ENCODE measurements at regions not wholly inside any gene's neighbourhood (a gene's known extent, or its start where the extent isn't known, plus 50 kb on each side); places are given as distances from the start of the nearest gene placed in this dataset.
"Not testable (repeated sequence)": the region's sequence is repeated elsewhere in the genome, so short reads cannot be mapped to it uniquely, and the experiment has no call there.

- intact Hi-C loops (cut with micrococcal nuclease), result no loop called here
These were observed 173.5 kb downstream of the LMBRD1 start for GRCh38 chr6:69623357-69623756.

- intact Hi-C loops (cut with micrococcal nuclease), result no loop called here
These were observed 173.9 kb downstream of the LMBRD1 start for GRCh38 chr6:69622924-69623323.

DNA sequence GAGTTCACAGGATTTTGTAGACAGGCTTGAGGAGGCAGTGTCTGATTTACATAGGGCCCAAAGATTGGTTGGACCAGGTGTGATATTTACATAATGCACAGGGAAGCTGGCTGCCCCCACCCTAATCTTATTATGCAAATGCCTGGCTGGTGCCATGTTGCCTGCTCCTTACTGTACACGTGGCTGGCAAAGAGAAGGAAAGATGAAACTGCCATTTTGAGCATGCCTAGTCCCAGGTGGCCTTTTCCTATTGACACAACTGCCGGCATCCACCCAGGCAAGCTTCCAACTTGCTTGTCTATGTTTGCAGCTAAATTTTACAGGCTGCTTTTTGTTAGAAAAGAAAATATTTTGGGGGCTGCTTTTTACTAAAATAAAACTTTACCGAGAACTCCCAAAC is 174.6 kb downstream of the LMBRD1 start:
- intact Hi-C loops (cut with micrococcal nuclease), result no loop called here

- intact Hi-C loops (cut with micrococcal nuclease), result no loop called here
These were observed 179.6 kb downstream of the LMBRD1 start for GRCh38 chr6:69617163-69617562.

- intact Hi-C loops (cut with micrococcal nuclease), result no loop called here
These were observed 186.9 kb downstream of the LMBRD1 start for GRCh38 chr6:69609836-69610472.

GRCh38 chr6:69601132-69601531 is 195.7 kb downstream of the LMBRD1 start:
- intact Hi-C loops (cut with micrococcal nuclease), result no loop called here

GRCh38 chr6:69594405-69594804 is 202.4 kb downstream of the LMBRD1 start:
- intact Hi-C loops (cut with micrococcal nuclease), result no loop called here

DNA sequence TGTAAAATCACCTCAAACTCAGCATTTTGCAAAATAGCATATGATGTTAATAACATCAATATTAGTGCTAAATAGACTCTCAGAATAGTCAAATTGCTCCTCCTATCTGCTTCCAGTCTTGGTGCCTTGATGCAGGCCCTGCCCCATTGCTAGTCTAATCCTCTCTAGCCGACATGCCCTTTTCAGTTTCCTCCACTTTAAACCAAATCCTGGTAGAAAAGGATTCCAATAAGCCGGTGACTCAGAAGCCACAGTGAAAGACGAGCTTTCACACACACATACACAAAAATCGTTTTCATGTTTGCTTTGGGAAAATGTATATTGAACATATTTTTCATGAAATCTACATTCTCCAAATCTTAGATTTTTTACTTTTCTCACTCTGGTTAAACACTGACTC is 203.1 kb downstream of the LMBRD1 start:
- intact Hi-C loops (cut with micrococcal nuclease), result no loop called here

- intact Hi-C loops (cut with micrococcal nuclease), result no loop called here
These were observed 207.2 kb downstream of the LMBRD1 start for GRCh38 chr6:69589626-69590025.

DNA sequence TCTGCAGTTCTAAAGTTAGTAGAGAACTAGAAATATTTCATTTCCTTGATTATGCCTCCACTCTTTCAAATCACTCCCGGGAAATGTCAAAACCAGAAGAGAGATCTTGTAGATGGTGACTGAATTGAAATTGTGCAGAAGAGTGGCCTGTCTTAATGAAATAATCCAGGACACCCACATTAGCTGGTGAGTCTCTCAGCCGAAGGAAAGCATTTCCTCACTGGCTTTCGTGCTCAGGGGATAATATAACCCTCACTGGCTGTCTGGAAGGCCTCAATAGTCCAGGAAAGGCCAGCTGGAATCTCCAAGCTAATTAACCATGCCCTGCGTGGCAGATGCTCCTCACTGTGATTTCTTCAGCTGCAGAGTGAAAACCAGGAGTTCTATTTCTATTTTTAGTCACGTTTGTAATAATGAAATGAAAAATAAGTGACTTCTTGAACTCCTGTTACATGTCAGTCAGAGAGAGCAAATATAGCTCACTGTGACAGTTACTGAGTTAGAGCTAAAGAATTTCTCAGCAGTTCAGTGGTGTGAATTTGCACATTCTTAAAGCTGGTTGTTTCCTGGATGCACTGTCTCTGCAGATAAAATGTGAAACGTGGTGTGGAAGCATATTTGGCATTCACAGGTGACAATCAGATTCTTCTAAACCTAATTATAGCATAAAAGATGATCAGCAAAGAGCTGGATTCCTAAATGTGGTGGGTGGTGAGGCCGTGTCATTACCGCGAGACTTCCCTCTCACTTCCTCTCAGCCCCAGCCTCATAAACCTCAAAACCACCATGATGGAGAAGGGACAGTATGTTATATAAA is 211.7 kb downstream of the LMBRD1 start:
- intact Hi-C loops (cut with micrococcal nuclease), result loop anchor here (1.0 kb wide), 1 partner anchor 47 kb away; no protein-coding TSS in a partner anchor

DNA sequence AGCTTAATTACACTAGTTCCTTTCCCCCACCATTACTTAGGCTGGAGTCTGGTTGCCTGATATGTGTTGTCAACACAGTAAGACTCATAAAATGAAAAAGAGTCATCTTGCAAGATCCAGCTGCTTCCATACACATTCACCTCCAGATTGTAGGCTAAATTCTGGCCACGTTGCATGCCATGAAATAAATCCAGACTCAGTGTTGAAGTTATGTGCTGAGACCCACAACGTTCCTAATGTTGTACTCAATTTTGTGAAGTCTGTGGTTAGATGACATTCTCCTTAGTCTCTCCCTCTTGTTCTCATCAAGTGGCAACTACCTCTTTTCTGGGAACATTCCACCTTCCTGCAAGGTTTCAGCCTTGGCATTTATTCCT is 212.3 kb downstream of the LMBRD1 start:
- intact Hi-C loops (cut with micrococcal nuclease), result no loop called here

- intact Hi-C loops (cut with micrococcal nuclease), result no loop called here
These were observed 215.2 kb downstream of the LMBRD1 start for GRCh38 chr6:69581581-69581980.

DNA sequence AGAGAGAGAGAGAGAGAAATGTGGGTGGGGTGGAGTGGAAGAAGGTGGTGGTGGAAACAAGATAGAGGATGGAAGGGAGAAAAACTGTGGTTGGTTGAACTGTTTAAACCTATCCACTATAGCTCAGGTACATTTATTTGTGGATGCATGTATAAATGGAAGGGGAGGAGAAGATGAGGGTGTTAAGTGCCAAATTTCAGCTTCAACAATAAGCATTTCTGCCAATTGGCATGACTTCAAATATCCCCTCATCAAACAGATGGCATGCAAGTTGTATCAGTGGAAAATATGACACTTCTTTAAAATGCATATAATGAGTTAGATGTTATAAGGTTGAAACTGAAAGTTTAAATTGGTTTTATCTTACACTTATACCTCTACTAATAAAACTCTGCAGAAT is 216.1 kb downstream of the LMBRD1 start:
- intact Hi-C loops (cut with micrococcal nuclease), result no loop called here

- intact Hi-C loops (cut with micrococcal nuclease), result no loop called here
These were observed 218.4 kb downstream of the LMBRD1 start for GRCh38 chr6:69578361-69578890.

DNA sequence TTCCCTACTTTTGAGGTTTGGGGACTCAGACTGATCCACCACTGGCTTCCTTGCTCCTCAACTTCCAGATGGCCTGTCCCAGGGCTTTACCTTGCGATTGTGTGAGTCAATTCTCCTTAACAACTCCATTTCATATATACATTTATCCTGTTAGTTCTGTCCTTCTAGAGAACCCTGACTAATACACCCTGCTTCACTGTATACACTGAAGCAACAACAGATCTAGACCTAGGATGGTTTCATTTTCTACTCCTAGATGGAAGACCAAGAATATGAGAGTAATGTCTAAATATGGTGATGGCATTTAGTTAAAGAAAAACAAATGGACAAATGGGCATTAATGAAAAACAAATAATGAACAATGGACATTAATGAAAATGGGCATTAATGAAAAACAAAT is 225.6 kb downstream of the LMBRD1 start:
- intact Hi-C loops (cut with micrococcal nuclease), result no loop called here

- intact Hi-C loops (cut with micrococcal nuclease), result no loop called here
These were observed 226.7 kb downstream of the LMBRD1 start for GRCh38 chr6:69570106-69570505.

- intact Hi-C loops (cut with micrococcal nuclease), result not testable (repeated sequence)
These were observed 236.2 kb downstream of the LMBRD1 start for GRCh38 chr6:69560597-69560996.

- intact Hi-C loops (cut with micrococcal nuclease), result no loop called here
These were observed 241.6 kb downstream of the LMBRD1 start for GRCh38 chr6:69555088-69555638.

DNA sequence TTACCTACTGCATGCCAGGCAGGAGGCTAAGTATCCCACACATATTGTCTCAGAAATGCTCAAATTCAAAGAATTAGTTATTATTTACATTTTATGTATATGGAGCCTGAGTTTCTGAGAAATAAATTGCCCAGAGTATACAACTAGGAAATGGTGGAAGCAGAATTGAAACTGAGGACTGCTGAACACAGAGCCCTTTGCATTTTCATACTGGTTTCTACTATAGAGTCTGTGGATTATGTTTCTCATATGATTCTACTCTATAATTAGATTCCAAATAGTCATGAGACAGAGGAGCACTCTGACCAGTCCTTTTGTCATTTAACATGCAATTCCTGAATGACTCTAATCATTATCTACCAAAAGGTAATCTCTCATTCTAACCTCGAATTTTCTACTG is 254.3 kb downstream of the LMBRD1 start:
- intact Hi-C loops (cut with micrococcal nuclease), result no loop called here

DNA sequence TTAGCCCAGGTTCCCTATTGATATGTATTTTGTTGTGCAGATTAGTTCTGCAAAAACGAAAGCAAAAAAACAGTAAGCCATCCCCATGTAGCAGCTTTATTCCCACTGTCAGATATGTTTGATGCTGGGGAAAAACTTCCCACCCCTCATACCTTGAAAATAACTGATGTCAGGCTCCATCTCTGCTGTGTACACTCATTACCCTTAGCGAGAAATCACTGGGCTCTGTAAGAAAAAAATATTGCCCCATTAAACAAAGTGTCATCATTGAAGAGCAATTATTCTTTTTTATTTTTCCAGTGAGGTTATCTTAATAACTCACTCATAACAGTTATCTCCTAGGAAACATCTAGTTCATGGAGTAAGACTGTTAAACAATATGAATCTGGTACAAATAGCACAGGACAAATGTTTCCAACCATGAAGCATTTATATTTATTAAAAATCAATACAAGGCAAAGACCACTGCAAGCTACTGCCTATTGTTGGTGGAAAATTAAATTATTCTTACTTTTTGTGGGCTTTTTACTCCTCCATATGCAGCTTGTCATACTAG is 268.8 kb downstream of the LMBRD1 start:
- intact Hi-C loops (cut with micrococcal nuclease), result no loop called here

- intact Hi-C loops (cut with micrococcal nuclease), result not testable (repeated sequence)
These were observed 281.3 kb downstream of the LMBRD1 start for GRCh38 chr6:69515480-69515879.

DNA sequence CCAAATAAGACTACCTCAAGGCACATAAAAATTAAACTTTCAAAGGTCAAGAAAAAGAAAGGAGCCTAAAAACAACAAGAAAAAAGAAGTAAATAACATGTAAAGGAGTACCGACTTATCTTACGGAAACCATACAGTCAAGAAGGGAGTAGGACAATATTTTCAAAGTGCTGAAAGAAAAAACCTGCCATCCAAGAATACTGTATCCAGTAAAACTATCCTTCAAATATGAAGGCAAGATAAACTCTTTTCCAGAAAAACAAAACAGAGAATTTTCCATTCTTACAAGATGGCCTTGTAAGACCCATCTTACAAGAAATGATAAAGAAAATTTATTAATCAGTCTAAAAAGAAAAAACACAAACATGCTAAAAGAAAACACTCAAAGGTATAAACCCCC is 302.2 kb downstream of the LMBRD1 start:
- intact Hi-C loops (cut with micrococcal nuclease), result no loop called here

Data from T-helper 1 cell treated with Interleukin-12 subunit alpha and Interleukin-12 subunit beta and Interleukin-4 antibody, amounts not matched to agents 30 ng/mL and 1 ng/mL, for 36 hours (primary cell).